ENCODE measurements at regions not wholly inside any gene's neighbourhood (a gene's known extent, or its start where the extent isn't known, plus 50 kb on each side); places are given as distances from the start of the nearest gene placed in this dataset.

DNA sequence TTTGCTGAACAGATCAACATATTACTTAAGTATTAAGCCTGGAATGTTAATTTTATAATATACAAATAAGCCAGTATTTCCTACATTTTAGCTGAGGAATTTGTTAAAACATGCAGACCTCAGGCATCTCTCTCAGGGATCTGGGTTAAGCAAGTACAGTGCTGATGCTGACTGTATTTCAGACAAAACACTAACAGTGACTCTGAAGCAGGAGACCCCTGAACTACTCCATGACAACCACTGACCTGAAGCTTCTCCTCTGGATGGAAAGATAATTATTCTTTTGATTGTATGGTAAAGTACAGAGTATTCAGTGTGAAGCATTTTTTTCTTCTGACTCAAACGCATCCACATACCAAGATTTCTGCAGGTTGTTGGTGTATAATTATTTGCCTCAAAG lies 680.8 kb downstream of the LIG4 start:
- Mint-ChIP-seq H3K27ac (no peak overlapping the region), H3K27me3 (no peaks in the 10 kb centered on the region), H3K9me3 (peaks cover 3% of the 10 kb centered on the region), H3K4me3 (no peak overlapping the region), H3K4me1 (ENCODE audit: low read depth) (no peaks in the 10 kb centered on the region), H3K36me3 (ENCODE audit: low read depth) (no peaks in the 10 kb centered on the region)
- H3K9me3 ChIP-seq (ENCODE audit: control insufficient read depth in 1 of 2, insufficient read depth in 1 of 2, low read length in 2 of 2): no peaks in the 10 kb centered on the region
- ChIA-PET CTCF (no interaction called here), POLR2A (no interaction called here)
- no peak overlapping the region for H3K27ac ChIP-seq (ENCODE audit: low read depth in 1 of 2, low read length in 2 of 2)
- TF ChIP-seq, protein P1, sequence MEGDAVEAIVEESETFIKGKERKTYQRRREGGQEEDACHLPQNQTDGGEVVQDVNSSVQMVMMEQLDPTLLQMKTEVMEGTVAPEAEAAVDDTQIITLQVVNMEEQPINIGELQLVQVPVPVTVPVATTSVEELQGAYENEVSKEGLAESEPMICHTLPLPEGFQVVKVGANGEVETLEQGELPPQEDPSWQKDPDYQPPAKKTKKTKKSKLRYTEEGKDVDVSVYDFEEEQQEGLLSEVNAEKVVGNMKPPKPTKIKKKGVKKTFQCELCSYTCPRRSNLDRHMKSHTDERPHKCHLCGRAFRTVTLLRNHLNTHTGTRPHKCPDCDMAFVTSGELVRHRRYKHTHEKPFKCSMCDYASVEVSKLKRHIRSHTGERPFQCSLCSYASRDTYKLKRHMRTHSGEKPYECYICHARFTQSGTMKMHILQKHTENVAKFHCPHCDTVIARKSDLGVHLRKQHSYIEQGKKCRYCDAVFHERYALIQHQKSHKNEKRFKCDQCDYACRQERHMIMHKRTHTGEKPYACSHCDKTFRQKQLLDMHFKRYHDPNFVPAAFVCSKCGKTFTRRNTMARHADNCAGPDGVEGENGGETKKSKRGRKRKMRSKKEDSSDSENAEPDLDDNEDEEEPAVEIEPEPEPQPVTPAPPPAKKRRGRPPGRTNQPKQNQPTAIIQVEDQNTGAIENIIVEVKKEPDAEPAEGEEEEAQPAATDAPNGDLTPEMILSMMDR (IDR thresholded peaks at IDR 0.05): no peak
- DNase-seq (no peak), ATAC-seq (ENCODE audit: poor library complexity) (no peak)
- H3K4me3 ChIP-seq (ENCODE audit: low read length): no peak overlapping the region
- H3K4me1 ChIP-seq (ENCODE audit: insufficient read depth, low read length): no peaks in the 10 kb centered on the region
- no peaks in the 10 kb centered on the region for H3K36me3 ChIP-seq (ENCODE audit: insufficient read depth, low read length)
- H3K27me3 ChIP-seq (ENCODE audit: control insufficient read depth in 1 of 2, insufficient read depth in 2 of 2, low read length in 2 of 2): no peaks in the 10 kb centered on the region
- intact Hi-C loops (cut with DNase I, micrococcal nuclease): no loop called here

- no peaks in the 10 kb centered on the region for H3K36me3 Mint-ChIP-seq (ENCODE audit: low read depth)
- H3K4me3 Mint-ChIP-seq: no peak overlapping the region
- Histone ChIP-seq H3K36me3 (ENCODE audit: insufficient read depth, low read length) (no peaks in the 10 kb centered on the region), H3K27ac (ENCODE audit: low read depth in 1 of 2, low read length in 2 of 2) (no peak overlapping the region), H3K4me3 (ENCODE audit: low read length) (no peak overlapping the region), H3K27me3 (ENCODE audit: control insufficient read depth in 1 of 2, insufficient read depth in 2 of 2, low read length in 2 of 2) (no peaks in the 10 kb centered on the region), H3K9me3 (ENCODE audit: control insufficient read depth in 1 of 2, insufficient read depth in 1 of 2, low read length in 2 of 2) (no peaks in the 10 kb centered on the region), H3K4me1 (ENCODE audit: insufficient read depth, low read length) (no peaks in the 10 kb centered on the region)
- H3K27me3 Mint-ChIP-seq: no peaks in the 10 kb centered on the region
- no peaks in the 10 kb centered on the region for H3K4me1 Mint-ChIP-seq (ENCODE audit: low read depth)
- ATAC-seq (ENCODE audit: poor library complexity) (no peak), DNase-seq (no peak)
- intact Hi-C loops (cut with DNase I, micrococcal nuclease): no loop called here
- H3K27ac Mint-ChIP-seq: no peak overlapping the region
- peaks cover 3% of the 10 kb centered on the region for H3K9me3 Mint-ChIP-seq
- ChIA-PET CTCF (no interaction called here), POLR2A (no interaction called here)
- TF ChIP-seq, protein P1 (IDR thresholded peaks at IDR 0.05): no peak
Observed at GRCh38 chr13:107531816-107532215, 683.5 kb downstream of the LIG4 start.

GRCh38 chr13:107531180-107531579 lies 684.2 kb downstream of the LIG4 start:
- Histone ChIP-seq H3K9me3 (ENCODE audit: control insufficient read depth in 1 of 2, insufficient read depth in 1 of 2, low read length in 2 of 2) (no peaks in the 10 kb centered on the region), H3K27me3 (ENCODE audit: control insufficient read depth in 1 of 2, insufficient read depth in 2 of 2, low read length in 2 of 2) (no peaks in the 10 kb centered on the region), H3K36me3 (ENCODE audit: insufficient read depth, low read length) (no peaks in the 10 kb centered on the region), H3K4me1 (ENCODE audit: insufficient read depth, low read length) (no peaks in the 10 kb centered on the region), H3K4me3 (ENCODE audit: low read length) (no peak overlapping the region), H3K27ac (ENCODE audit: low read depth in 1 of 2, low read length in 2 of 2) (no peak overlapping the region)
- DNase-seq (no peak), ATAC-seq (ENCODE audit: poor library complexity) (no peak)
- CTCF ChIA-PET: no interaction called here
- no peaks in the 10 kb centered on the region for H3K4me1 Mint-ChIP-seq (ENCODE audit: low read depth)
- peaks cover 3% of the 10 kb centered on the region for H3K9me3 Mint-ChIP-seq
- H3K4me3 Mint-ChIP-seq: no peak overlapping the region
- TF ChIP-seq, protein P1 (IDR thresholded peaks at IDR 0.05): no peak
- H3K27ac Mint-ChIP-seq: no peak overlapping the region
- POLR2A ChIA-PET: no interaction called here
- no peaks in the 10 kb centered on the region for H3K27me3 Mint-ChIP-seq
- no peaks in the 10 kb centered on the region for H3K36me3 Mint-ChIP-seq (ENCODE audit: low read depth)
- intact Hi-C loops (cut with DNase I, micrococcal nuclease): no loop called here

Measured in CD4-positive, alpha-beta T cell (primary cell).